DOHH2 (cell line): ENCODE measurements at regions not wholly inside any gene's neighbourhood (a gene's known extent, or its start where the extent isn't known, plus 50 kb on each side); places are given as distances from the start of the nearest gene placed in this dataset.

Experiments
- H3F3A ChIP-seq: fragments of 200-600 bp; sonication (generic), shearing (Covaris generic); 2 replicates; pipeline ENCODE4 v1.6.0; 2016; ENCODE audit warnings: antibody characterized with exemption, mild to moderate bottlenecking; ENCODE audit not compliant: control insufficient read depth, insufficient read depth
- H3K27ac ChIP-seq: fragments of 200-600 bp; sonication (generic); 2 replicates; pipeline ENCODE4 v1.5.1; 2014; ENCODE audit warnings: low read depth, mild to moderate bottlenecking, low read length, moderate library complexity
- H3K27me3 ChIP-seq: fragments of 200-600 bp; sonication (generic); 2 replicates; pipeline ENCODE4 v1.6.1; 2014; ENCODE audit warnings: mild to moderate bottlenecking, low read length, mixed read lengths; ENCODE audit not compliant: control insufficient read depth
- H3K36me3 ChIP-seq: fragments of 200-600 bp; sonication (generic); 2 replicates; pipeline ENCODE4 v1.6.1; 2014; ENCODE audit warnings: mild to moderate bottlenecking, low read length, moderate library complexity, mixed read lengths; ENCODE audit not compliant: control insufficient read depth
- H3K4me1 ChIP-seq: fragments of 200-600 bp; sonication (generic); 2 replicates; pipeline ENCODE4 v1.6.1; 2014; ENCODE audit warnings: mild to moderate bottlenecking, low read length, mixed read lengths; ENCODE audit not compliant: control insufficient read depth
- H3K4me2 ChIP-seq: fragments of 200-600 bp; sonication (generic); 2 replicates; pipeline ENCODE4 v1.6.0; 2014; ENCODE audit warnings: mild to moderate bottlenecking, low read length, moderate library complexity
- H3K4me3 ChIP-seq: fragments of 200-600 bp; sonication (generic); 2 replicates; pipeline ENCODE4 v1.5.1; 2014; ENCODE audit warnings: mild to moderate bottlenecking, low read length, mixed read lengths
- H3K79me2 ChIP-seq: fragments of 200-600 bp; sonication (generic); 2 replicates; pipeline ENCODE4 v1.6.1; 2014; ENCODE audit warnings: mild to moderate bottlenecking, low read length, mixed read lengths; ENCODE audit not compliant: control insufficient read depth
- H3K9me2 ChIP-seq: fragments of 200-600 bp; sonication (generic); replicated peaks from 2 replicates; pipeline ENCODE4 v1.6.1; 2014; ENCODE audit warnings: mild to moderate bottlenecking, low read length, mixed read lengths; ENCODE audit not compliant: control insufficient read depth
- H3K9me3 ChIP-seq: fragments of 200-600 bp; sonication (generic); 2 replicates; pipeline ENCODE4 v1.6.1; 2014; ENCODE audit warnings: antibody characterized with exemption, low read length, mixed read lengths; ENCODE audit not compliant: control insufficient read depth, insufficient read depth
- H4K20me1 ChIP-seq: fragments of 200-600 bp; sonication (generic); 2 replicates; pipeline ENCODE4 v1.6.0; 2014; ENCODE audit warnings: low read depth, mild to moderate bottlenecking, antibody characterized with exemption, low read length, moderate library complexity; ENCODE audit not compliant: control insufficient read depth, insufficient read depth
- CTCF ChIP-seq: fragments of 200-600 bp; sonication (generic); IDR thresholded peaks from one replicate; pipeline ENCODE4 v1.5.1; 2014; ENCODE audit warnings: antibody characterized with exemption, mild to moderate bottlenecking, low read depth, low read length; ENCODE audit not compliant: poor library complexity, severe bottlenecking
- EZH2phosphoT487 ChIP-seq: fragments of 200-600 bp; sonication (generic); IDR thresholded peaks from 2 replicates; pipeline ENCODE4 v1.6.1; 2017; ENCODE audit warnings: borderline replicate concordance, mild to moderate bottlenecking, antibody characterized with exemption, low read length, moderate library complexity, mixed read lengths

GRCh38 chr5:163838738-163839137 lies 333.3 kb downstream of the MAT2B start:
- Histone ChIP-seq H3K4me3 (no peak overlapping the region), H3K4me2 (no peak overlapping the region), H3K27ac (no peak overlapping the region), H3F3A (no peaks in the 10 kb centered on the region), H3K9me2 (no peaks in the 10 kb centered on the region), H3K27me3 (peaks cover 10% of the 10 kb centered on the region), H3K4me1 (no peaks in the 10 kb centered on the region), H3K79me2 (no peaks in the 10 kb centered on the region), H4K20me1 (no peaks in the 10 kb centered on the region), H3K36me3 (no peaks in the 10 kb centered on the region), H3K9me3 (no peaks in the 10 kb centered on the region)
- no peak for TF ChIP-seq CTCF
- no peak for TF ChIP-seq EZH2phosphoT487

- Histone ChIP-seq H3K4me1 (no peaks in the 10 kb centered on the region), H3K27me3 (no peaks in the 10 kb centered on the region), H3K4me2 (no peak overlapping the region), H3K36me3 (no peaks in the 10 kb centered on the region), H4K20me1 (no peaks in the 10 kb centered on the region), H3K27ac (no peak overlapping the region), H3K79me2 (no peaks in the 10 kb centered on the region), H3F3A (no peaks in the 10 kb centered on the region), H3K4me3 (no peak overlapping the region), H3K9me3 (no peaks in the 10 kb centered on the region), H3K9me2 (no peaks in the 10 kb centered on the region)
- TF ChIP-seq EZH2phosphoT487, result no peak
- TF ChIP-seq CTCF, result no peak
Measured at GRCh38 chr5:163846512-163846911, 341.1 kb downstream of the MAT2B start.

GRCh38 chr5:163855754-163856153 lies 350.3 kb downstream of the MAT2B start:
- Histone ChIP-seq H3K4me3 (no peak overlapping the region), H3K27ac (no peak overlapping the region), H3K4me2 (no peak overlapping the region), H3F3A (no peaks in the 10 kb centered on the region), H4K20me1 (no peaks in the 10 kb centered on the region), H3K9me3 (no peaks in the 10 kb centered on the region), H3K9me2 (no peaks in the 10 kb centered on the region), H3K4me1 (no peaks in the 10 kb centered on the region), H3K27me3 (no peaks in the 10 kb centered on the region), H3K79me2 (no peaks in the 10 kb centered on the region), H3K36me3 (no peaks in the 10 kb centered on the region)
- no peak for TF ChIP-seq CTCF
- no peak for TF ChIP-seq EZH2phosphoT487

- Histone ChIP-seq H3K36me3 (no peaks in the 10 kb centered on the region), H3F3A (no peaks in the 10 kb centered on the region), H3K79me2 (no peaks in the 10 kb centered on the region), H3K27ac (no peak overlapping the region), H3K9me3 (no peaks in the 10 kb centered on the region), H3K4me3 (no peak overlapping the region), H3K4me1 (no peaks in the 10 kb centered on the region), H3K27me3 (no peaks in the 10 kb centered on the region), H3K4me2 (no peak overlapping the region), H4K20me1 (no peaks in the 10 kb centered on the region), H3K9me2 (no peaks in the 10 kb centered on the region)
- TF ChIP-seq CTCF (no peak), EZH2phosphoT487 (no peak)
Measured at GRCh38 chr5:163861670-163862069, 356.3 kb downstream of the MAT2B start.
